GM12878 (cell line): ENCODE measurements at regions not wholly inside any gene's neighbourhood (a gene's known extent, or its start where the extent isn't known, plus 50 kb on each side); places are given as distances from the start of the nearest gene placed in this dataset.

Source experiments
- ATAC-seq: fragments of 200-7000 bp; cut with Tn5 transposase; 3 replicates; pipeline ENCODE4 v1.9.1; 2020; ENCODE audit warnings: mild to moderate bottlenecking, moderate library complexity
- BruUV-seq: library from RNA; stranded (reverse); fragments of 400-500 nt; replicated peaks from 2 replicates; lab custom pipeline; 2021; lab: Mats Ljungman, UMichigan
- CTCF ChIA-PET: fragments of 300-600 bp; sonication (Branson Sonifier 250); formaldehyde crosslinking; extraction: SDS; loops from one replicate; lab custom pipeline; 2021; ENCODE audit warnings: inconsistent platforms; lab: Yijun Ruan, JAX
- POLR2A ChIA-PET: fragments of 350-600 bp; formaldehyde crosslinking; extraction: SDS; loops from one replicate; lab custom pipeline; 2021; ENCODE audit warnings: inconsistent platforms; lab: Charles Lee
- RAD21 ChIA-PET: fragments of 300-600 bp; sonication (Branson Sonifier 250); formaldehyde crosslinking; loops from one replicate; lab custom pipeline; 2023; ENCODE audit warnings: antibody characterized with exemption; ENCODE audit not compliant: unreplicated experiment; lab: Charles Lee
- SMC1A ChIA-PET: fragments of 300-600 bp; sonication (Branson Sonifier 250); formaldehyde crosslinking; loops from one replicate; lab custom pipeline; 2023; ENCODE audit not compliant: unreplicated experiment, uncharacterized antibody; lab: Charles Lee
- DNase-seq: peaks from one replicate; pipeline ENCODE4 v3.0.0-alpha.2; 2011; ENCODE audit warnings: low read depth, low spot score
- FAIRE-seq: peaks from 3 replicates; lab custom pipeline; 2011; peaks lifted over from hg19 to GRCh38; lab: Jason Lieb, UNC
- H2AFZ ChIP-seq: 2 replicates; pipeline ENCODE4 v1.6.0; 2011; ENCODE audit warnings: low read depth, low read length, control low read depth; ENCODE audit not compliant: control insufficient read depth
- H3K27ac ChIP-seq: 2 replicates; pipeline ENCODE4 v1.5.1; 2011; ENCODE audit warnings: control low read depth; ENCODE audit not compliant: control insufficient read depth, insufficient read depth
- H3K27me3 ChIP-seq, 2 experiments: replicated peaks in 1 of 2; 2 replicates each; pipeline versions ENCODE4 v1.6.0 to v1.6.1; 2011; ENCODE audit warnings: low read length in 1 of 2; ENCODE audit not compliant: control insufficient read depth in 2 of 2, insufficient read depth in 2 of 2
- H3K36me3 ChIP-seq, 2 experiments: 2 replicates each; pipeline ENCODE4 v1.5.1; 2011; ENCODE audit warnings: low read length in 1 of 2; ENCODE audit not compliant: control insufficient read depth in 2 of 2, insufficient read depth in 2 of 2
- H3K4me1 ChIP-seq: 2 replicates; pipeline ENCODE4 v1.6.1; 2011; ENCODE audit warnings: mild to moderate bottlenecking, low read length, moderate library complexity, mixed read lengths; ENCODE audit not compliant: control insufficient read depth, insufficient read depth
- H3K4me2 ChIP-seq: 2 replicates; pipeline ENCODE4 v1.6.0; 2011; ENCODE audit warnings: control low read depth; ENCODE audit not compliant: control insufficient read depth, insufficient read depth
- H3K4me3 ChIP-seq: fragments of 200-600 bp; sonication (generic); 2 replicates; pipeline ENCODE4 v1.5.1; 2016
- H3K79me2 ChIP-seq: 2 replicates; pipeline ENCODE4 v1.6.0; 2011; ENCODE audit warnings: low read length; ENCODE audit not compliant: control insufficient read depth, insufficient read depth
- H3K9ac ChIP-seq: 2 replicates; pipeline ENCODE4 v1.8.0; 2011; ENCODE audit warnings: low read length, control low read depth, mixed read lengths; ENCODE audit not compliant: control insufficient read depth, insufficient read depth
- H3K9me3 ChIP-seq: replicated peaks from 3 replicates; pipeline ENCODE4 v1.5.1; 2011; ENCODE audit warnings: mild to moderate bottlenecking, low read length; ENCODE audit not compliant: control insufficient read depth, insufficient read depth
- H4K20me1 ChIP-seq: 2 replicates; pipeline ENCODE4 v1.6.0; 2011; ENCODE audit not compliant: control insufficient read depth, insufficient read depth
- CBX3 ChIP-seq: fragments of 200-600 bp; sonication (generic); IDR thresholded peaks from 2 replicates; pipeline ENCODE4 v1.6.1; 2016; ENCODE audit warnings: low read depth, borderline replicate concordance
- CBX5 ChIP-seq: sonication (generic); IDR thresholded peaks from 2 replicates; pipeline ENCODE4 v1.6.1; 2016; ENCODE audit warnings: low read depth, moderate library complexity, mild to moderate bottlenecking, inconsistent platforms
- CHD4 ChIP-seq: fragments of 200-600 bp; sonication (generic); IDR thresholded peaks from 2 replicates; pipeline ENCODE4 v1.6.1; 2016; ENCODE audit warnings: mild to moderate bottlenecking
- CREB1 ChIP-seq: IDR thresholded peaks from 2 replicates; pipeline ENCODE4 v1.6.1; 2012; ENCODE audit warnings: low read depth, mild to moderate bottlenecking, inconsistent platforms
- IRF3 ChIP-seq: fragments of 450-650 bp; IDR thresholded peaks from 2 replicates; pipeline ENCODE4 v1.6.1; 2014; ENCODE audit warnings: mild to moderate bottlenecking
- KAT2A ChIP-seq: conservative IDR thresholded peaks from 2 replicates; pipeline ENCODE4 v1.6.1; 2011; ENCODE audit warnings: low read depth, low read length; ENCODE audit not compliant: control insufficient read depth
- LARP7 ChIP-seq: fragments of 450-650 bp; IDR thresholded peaks from 2 replicates; pipeline ENCODE4 v1.6.1; 2017; ENCODE audit warnings: mild to moderate bottlenecking
- NRF1 ChIP-seq: conservative IDR thresholded peaks from 2 replicates; pipeline ENCODE4 v1.6.1; 2011; ENCODE audit warnings: mild to moderate bottlenecking, low read depth, low read length, improper control_type of control experiment
- PML ChIP-seq: IDR thresholded peaks from 2 replicates; pipeline ENCODE4 v1.6.1; 2012; ENCODE audit warnings: low read length, inconsistent platforms
- POLR2A ChIP-seq: IDR thresholded peaks from 2 replicates; pipeline ENCODE4 v1.6.1; 2011; ENCODE audit warnings: low read depth, mild to moderate bottlenecking, low read length
- RFX5 ChIP-seq: IDR thresholded peaks from 2 replicates; pipeline ENCODE4 v1.6.1; 2011; ENCODE audit warnings: low read depth, low read length, improper control_type of control experiment
- SMAD5 ChIP-seq: IDR thresholded peaks from 2 replicates; pipeline ENCODE4 v1.6.1; 2016; ENCODE audit warnings: antibody characterized with exemption, low read depth
- TCF7 ChIP-seq: IDR thresholded peaks from 2 replicates; pipeline ENCODE4 v1.6.1; 2014; ENCODE audit warnings: antibody characterized with exemption, borderline replicate concordance
- ZBTB11 ChIP-seq: fragments of 450-650 bp; formaldehyde crosslinking; IDR thresholded peaks from 2 replicates; pipeline ENCODE4 v1.5.0; 2022; ENCODE audit warnings: mild to moderate bottlenecking, missing genetic modification characterization
- ZNF217 ChIP-seq: fragments of 450-650 bp; IDR thresholded peaks from 2 replicates; pipeline ENCODE4 v1.6.1; 2017; ENCODE audit warnings: antibody characterized with exemption, mild to moderate bottlenecking
- ZNF274 ChIP-seq: IDR thresholded peaks from one replicate; pipeline ENCODE4 v1.8.0; 2011; ENCODE audit not compliant: insufficient read length, insufficient read depth
- ZZZ3 ChIP-seq: IDR thresholded peaks from 2 replicates; pipeline ENCODE4 v1.6.1; 2011; ENCODE audit warnings: low read depth; ENCODE audit not compliant: control insufficient read depth, insufficient read length
- WGBS: methylation state at CpG from one replicate; pipeline ENCODE4 v1.1.6; 2016; ENCODE audit warnings: low lambda C conversion rate; ENCODE audit not compliant: insufficient replicate concordance, insufficient coverage; ENCODE audit errors: missing lambda C conversion rate; 5-methylcytosine and 5-hydroxymethylcytosine counted together
- in situ Hi-C: fragments of 300-500 bp; cut with MboI; formaldehyde crosslinking; loops from 9 replicates; pipeline ENCODE4 v1.14.3; 2018; ENCODE audit warnings: mixed read lengths
- intact Hi-C: fragments of 100-400 bp; cut with micrococcal nuclease; formaldehyde crosslinking; loops from one replicate; pipeline ENCODE4 v1.14.2; 2022; ENCODE audit not compliant: unreplicated experiment
- TF ChIP-seq, protein P1 (sequence below): fragments of 450-650 bp; formaldehyde crosslinking; IDR thresholded peaks from 2 replicates; pipeline ENCODE4 v1.4.0; 2020; ENCODE audit warnings: mild to moderate bottlenecking, moderate library complexity

DNA sequence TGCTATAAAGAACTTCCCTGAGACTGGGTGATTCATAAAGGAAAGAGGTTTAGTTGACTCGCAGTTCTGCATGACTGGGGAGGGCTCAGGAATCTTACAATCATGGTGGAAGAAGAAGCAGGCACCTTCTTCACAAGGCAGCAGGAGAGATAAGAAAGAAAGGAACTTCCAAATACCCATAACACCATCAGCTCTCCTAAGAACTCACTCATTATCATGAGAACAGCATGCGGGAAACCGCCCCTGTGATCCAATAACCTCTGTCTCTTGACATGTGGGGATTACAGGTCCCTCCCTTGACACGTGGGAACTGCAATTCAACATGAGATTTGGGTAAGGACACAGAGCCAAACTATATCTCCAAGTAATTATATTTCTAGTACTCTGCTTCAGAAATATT, 163.8 kb upstream of the CDH20 start (continued):
- TF ChIP-seq, protein P1, sequence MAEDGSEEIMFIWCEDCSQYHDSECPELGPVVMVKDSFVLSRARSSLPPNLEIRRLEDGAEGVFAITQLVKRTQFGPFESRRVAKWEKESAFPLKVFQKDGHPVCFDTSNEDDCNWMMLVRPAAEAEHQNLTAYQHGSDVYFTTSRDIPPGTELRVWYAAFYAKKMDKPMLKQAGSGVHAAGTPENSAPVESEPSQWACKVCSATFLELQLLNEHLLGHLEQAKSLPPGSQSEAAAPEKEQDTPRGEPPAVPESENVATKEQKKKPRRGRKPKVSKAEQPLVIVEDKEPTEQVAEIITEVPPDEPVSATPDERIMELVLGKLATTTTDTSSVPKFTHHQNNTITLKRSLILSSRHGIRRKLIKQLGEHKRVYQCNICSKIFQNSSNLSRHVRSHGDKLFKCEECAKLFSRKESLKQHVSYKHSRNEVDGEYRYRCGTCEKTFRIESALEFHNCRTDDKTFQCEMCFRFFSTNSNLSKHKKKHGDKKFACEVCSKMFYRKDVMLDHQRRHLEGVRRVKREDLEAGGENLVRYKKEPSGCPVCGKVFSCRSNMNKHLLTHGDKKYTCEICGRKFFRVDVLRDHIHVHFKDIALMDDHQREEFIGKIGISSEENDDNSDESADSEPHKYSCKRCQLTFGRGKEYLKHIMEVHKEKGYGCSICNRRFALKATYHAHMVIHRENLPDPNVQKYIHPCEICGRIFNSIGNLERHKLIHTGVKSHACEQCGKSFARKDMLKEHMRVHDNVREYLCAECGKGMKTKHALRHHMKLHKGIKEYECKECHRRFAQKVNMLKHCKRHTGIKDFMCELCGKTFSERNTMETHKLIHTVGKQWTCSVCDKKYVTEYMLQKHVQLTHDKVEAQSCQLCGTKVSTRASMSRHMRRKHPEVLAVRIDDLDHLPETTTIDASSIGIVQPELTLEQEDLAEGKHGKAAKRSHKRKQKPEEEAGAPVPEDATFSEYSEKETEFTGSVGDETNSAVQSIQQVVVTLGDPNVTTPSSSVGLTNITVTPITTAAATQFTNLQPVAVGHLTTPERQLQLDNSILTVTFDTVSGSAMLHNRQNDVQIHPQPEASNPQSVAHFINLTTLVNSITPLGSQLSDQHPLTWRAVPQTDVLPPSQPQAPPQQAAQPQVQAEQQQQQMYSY (CRISPR knock-in tag) = no peak
- TF ChIP-seq CBX5 = no peak

DNA sequence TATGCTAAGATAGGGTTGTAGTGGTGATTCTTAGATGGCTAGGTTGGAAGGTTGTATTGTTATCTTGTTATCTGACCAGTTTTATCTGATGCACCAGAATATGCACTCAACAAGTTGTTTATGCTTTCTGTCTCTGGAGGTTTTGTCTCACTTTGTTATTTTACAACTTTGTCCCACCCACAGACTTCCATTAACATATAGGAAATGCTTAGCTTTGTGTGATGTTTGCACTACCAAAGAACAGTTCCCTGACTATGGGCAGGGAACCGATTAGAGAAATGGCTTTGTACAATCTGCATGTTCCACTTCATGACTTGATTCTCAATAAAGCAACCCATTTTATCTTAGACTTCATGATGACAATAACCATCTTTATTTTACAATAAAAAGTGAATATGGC, 160.6 kb upstream of the CDH20 start:
- no peaks in the 10 kb centered on the region for H3K9me3 ChIP-seq
- H3K4me2 ChIP-seq = no peak overlapping the region
- FAIRE-seq = no peak
- no peaks in the 10 kb centered on the region for H3K27me3 ChIP-seq
- CTCF ChIA-PET = no interaction called here
- TF ChIP-seq ZZZ3 (no peak), CREB1 (no peak), TCF7 (no peak), KAT2A (no peak), LARP7 (no peak), ZBTB11 (no peak), PML (no peak), ZNF274 (no peak), IRF3 (no peak), CHD4 (no peak), NRF1 (no peak), CBX3 (no peak), SMAD5 (no peak), RFX5 (no peak), ZNF217 (no peak), POLR2A (no peak)
- intact Hi-C loops (no loop called here), in situ Hi-C loops (no loop called here)
- H3K9ac ChIP-seq = no peak overlapping the region
- 0% methylated on average over 1 of the region's 1 CpG for WGBS
- BruUV-seq = no TSS peak
- POLR2A ChIA-PET = no interaction called here
- H3K27ac ChIP-seq = no peak overlapping the region
- no peak for DNase-seq
- H3K79me2 ChIP-seq = no peaks in the 10 kb centered on the region
- no peaks in the 10 kb centered on the region for H3K4me1 ChIP-seq
- RAD21 ChIA-PET = no interaction called here
- H3K4me3 ChIP-seq = no peak overlapping the region
- no peak overlapping the region for H2AFZ ChIP-seq
- H4K20me1 ChIP-seq = no peaks in the 10 kb centered on the region
- ATAC-seq = no peak
- SMC1A ChIA-PET = no interaction called here
- H3K36me3 ChIP-seq = no peaks in the 10 kb centered on the region
